Endothelial cell (in vitro differentiated cells): ENCODE measurements at regions not wholly inside any gene's neighbourhood (a gene's known extent, or its start where the extent isn't known, plus 50 kb on each side); places are given as distances from the start of the nearest gene placed in this dataset.

Experiments
- DNase-seq: peaks from one replicate; pipeline ENCODE4 v3.0.0; 2021; ENCODE audit warnings: low spot score
- H3K27ac Mint-ChIP-seq: one replicate; pipeline ENCODE4 v1.8.0; 2021; ENCODE audit warnings: mixed read lengths, inconsistent platforms; ENCODE audit not compliant: unreplicated experiment
- H3K27me3 Mint-ChIP-seq: one replicate; pipeline ENCODE4 v1.8.0; 2021; ENCODE audit warnings: mild to moderate bottlenecking, moderate library complexity, mixed read lengths, inconsistent platforms; ENCODE audit not compliant: unreplicated experiment
- H3K36me3 Mint-ChIP-seq: one replicate; pipeline ENCODE4 v1.8.0; 2021; ENCODE audit warnings: mild to moderate bottlenecking, low read depth, mixed read lengths, inconsistent platforms; ENCODE audit not compliant: unreplicated experiment
- H3K4me1 Mint-ChIP-seq: one replicate; pipeline ENCODE4 v1.8.0; 2021; ENCODE audit warnings: mild to moderate bottlenecking, mixed read lengths, inconsistent platforms; ENCODE audit not compliant: unreplicated experiment
- H3K4me3 Mint-ChIP-seq: one replicate; pipeline ENCODE4 v1.8.0; 2021; ENCODE audit warnings: mild to moderate bottlenecking, mixed read lengths, inconsistent platforms; ENCODE audit not compliant: unreplicated experiment
- H3K9me3 Mint-ChIP-seq: one replicate; pipeline ENCODE4 v1.8.0; 2021; ENCODE audit warnings: mixed read lengths, inconsistent platforms; ENCODE audit not compliant: unreplicated experiment
- TF ChIP-seq, protein P1 (sequence below): fragments of 200-600 bp; sonication (generic); IDR thresholded peaks from one replicate; pipeline ENCODE4 v1.5.0; 2021; ENCODE audit warnings: antibody characterized with exemption; ENCODE audit not compliant: unreplicated experiment

DNA sequence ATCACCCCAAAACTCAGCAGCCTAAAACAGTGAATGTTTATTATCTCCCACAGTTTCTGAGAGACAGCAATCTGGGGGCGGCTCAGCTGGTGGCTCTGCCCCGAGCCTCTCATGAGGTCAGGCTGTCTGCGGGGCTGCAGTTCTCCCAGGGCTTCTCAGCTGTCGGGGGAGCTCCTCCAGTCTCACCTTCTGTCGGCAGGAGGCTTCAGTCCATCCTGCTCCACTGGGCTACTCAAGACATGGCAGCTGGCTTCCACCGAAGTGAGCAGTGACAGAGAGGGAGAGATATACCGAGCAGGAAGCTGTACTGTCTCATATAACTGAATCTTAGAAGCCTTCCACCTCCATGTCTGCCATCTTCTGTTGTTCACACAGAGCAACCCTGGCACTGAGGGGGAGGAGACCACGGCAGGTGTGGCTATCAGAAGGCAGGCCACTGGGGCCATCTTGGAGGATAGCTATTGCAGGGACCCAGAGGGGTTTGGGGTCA is 72.8 kb upstream of the ITGA11 start:
- TF ChIP-seq, protein P1, sequence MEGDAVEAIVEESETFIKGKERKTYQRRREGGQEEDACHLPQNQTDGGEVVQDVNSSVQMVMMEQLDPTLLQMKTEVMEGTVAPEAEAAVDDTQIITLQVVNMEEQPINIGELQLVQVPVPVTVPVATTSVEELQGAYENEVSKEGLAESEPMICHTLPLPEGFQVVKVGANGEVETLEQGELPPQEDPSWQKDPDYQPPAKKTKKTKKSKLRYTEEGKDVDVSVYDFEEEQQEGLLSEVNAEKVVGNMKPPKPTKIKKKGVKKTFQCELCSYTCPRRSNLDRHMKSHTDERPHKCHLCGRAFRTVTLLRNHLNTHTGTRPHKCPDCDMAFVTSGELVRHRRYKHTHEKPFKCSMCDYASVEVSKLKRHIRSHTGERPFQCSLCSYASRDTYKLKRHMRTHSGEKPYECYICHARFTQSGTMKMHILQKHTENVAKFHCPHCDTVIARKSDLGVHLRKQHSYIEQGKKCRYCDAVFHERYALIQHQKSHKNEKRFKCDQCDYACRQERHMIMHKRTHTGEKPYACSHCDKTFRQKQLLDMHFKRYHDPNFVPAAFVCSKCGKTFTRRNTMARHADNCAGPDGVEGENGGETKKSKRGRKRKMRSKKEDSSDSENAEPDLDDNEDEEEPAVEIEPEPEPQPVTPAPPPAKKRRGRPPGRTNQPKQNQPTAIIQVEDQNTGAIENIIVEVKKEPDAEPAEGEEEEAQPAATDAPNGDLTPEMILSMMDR, result no peak
- no peak overlapping the region for H3K27ac Mint-ChIP-seq
- peaks cover 7% of the 10 kb centered on the region for H3K27me3 Mint-ChIP-seq

DNA sequence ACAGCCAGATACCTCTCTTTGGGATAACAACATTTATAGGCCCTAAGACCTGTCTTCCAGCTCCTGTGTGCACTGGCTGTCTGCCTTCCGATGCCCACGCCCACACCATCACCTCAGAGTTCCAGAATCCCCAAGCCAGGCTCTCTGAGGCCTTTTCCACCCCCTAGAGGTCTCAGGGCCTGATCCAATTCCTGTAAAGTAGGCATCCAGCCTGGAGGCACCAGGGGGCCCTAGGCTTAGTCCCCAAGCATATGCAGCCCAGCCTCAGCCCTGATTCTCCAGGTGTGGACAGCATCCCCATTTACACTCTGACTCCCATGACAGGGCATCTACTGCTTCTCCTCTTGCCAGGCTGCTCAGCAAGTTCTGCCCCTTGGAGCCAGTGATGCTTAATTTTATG is 72.7 kb upstream of the CORO2B start:
- no peak for DNase-seq
- no peak overlapping the region for H3K27ac Mint-ChIP-seq
- TF ChIP-seq, protein P1, result no peak
- no peak overlapping the region for H3K4me3 Mint-ChIP-seq
- peaks cover 4% of the 10 kb centered on the region for H3K4me1 Mint-ChIP-seq
- H3K27me3 Mint-ChIP-seq, result peaks cover 9% of the 10 kb centered on the region
- H3K36me3 Mint-ChIP-seq, result no peaks in the 10 kb centered on the region
- no peaks in the 10 kb centered on the region for H3K9me3 Mint-ChIP-seq

More for the DNA sequence above, 72.8 kb upstream of the ITGA11 start:
- Mint-ChIP-seq H3K36me3 (no peaks in the 10 kb centered on the region), H3K9me3 (no peaks in the 10 kb centered on the region), H3K4me3 (no peak overlapping the region), H3K4me1 (peaks cover under 1% of the 10 kb centered on the region)
- DNase-seq, result no peak

- DNase-seq, result no peak
- peaks cover 7% of the 10 kb centered on the region for H3K27me3 Mint-ChIP-seq
Measured at GRCh38 chr15:68507447-68507846, 71.3 kb upstream of the CORO2B start.

DNA sequence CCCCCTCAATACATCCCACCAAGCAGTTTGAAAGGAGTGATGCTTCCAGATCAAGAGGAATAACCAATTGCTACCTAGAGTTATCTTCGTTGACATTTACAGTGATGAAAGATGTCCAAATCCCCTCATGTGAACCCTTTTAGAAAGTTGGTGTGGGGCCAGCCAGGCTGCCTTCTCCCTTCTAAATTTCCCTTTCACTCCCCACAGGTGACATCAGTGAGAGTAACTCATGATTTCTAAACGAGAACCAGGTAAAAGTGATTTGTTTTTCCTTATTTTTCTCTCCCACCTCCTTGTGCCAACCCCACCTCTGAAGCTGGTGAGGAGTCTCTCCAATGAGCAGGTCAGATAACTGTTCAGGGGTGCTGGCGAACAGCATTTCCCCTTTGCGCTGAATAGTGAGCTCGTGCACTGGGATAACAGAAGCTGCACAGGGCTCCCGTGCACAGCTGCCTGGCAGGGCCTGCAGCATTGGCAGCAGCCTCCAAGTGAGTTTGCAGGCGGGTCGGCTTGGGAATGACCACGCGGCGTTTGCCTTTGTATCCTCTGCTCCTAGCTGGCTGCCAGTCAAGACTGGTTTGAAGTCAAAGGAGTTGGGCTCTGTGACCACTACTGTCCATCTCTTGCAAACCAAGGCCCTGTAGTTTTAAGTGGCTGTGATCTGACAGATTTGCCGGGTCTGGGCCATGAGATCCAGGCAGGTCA is 70.2 kb upstream of the CORO2B start:
- TF ChIP-seq, protein P1, result no peak
- Mint-ChIP-seq H3K4me3 (no peak overlapping the region), H3K36me3 (no peaks in the 10 kb centered on the region), H3K27ac (no peak overlapping the region), H3K9me3 (no peaks in the 10 kb centered on the region), H3K4me1 (peaks cover 4% of the 10 kb centered on the region), H3K27me3 (peaks cover 5% of the 10 kb centered on the region)
- DNase-seq, result no peak

More at GRCh38 chr15:68507447-68507846, 71.3 kb upstream of the CORO2B start:
- no peak overlapping the region for H3K4me3 Mint-ChIP-seq
- H3K27ac Mint-ChIP-seq, result no peak overlapping the region
- H3K9me3 Mint-ChIP-seq, result no peaks in the 10 kb centered on the region
- TF ChIP-seq, protein P1, result no peak
- no peaks in the 10 kb centered on the region for H3K36me3 Mint-ChIP-seq
- H3K4me1 Mint-ChIP-seq, result peaks cover 4% of the 10 kb centered on the region

- H3K4me3 Mint-ChIP-seq, result no peak overlapping the region
- TF ChIP-seq, protein P1, result no peak
- H3K27ac Mint-ChIP-seq, result no peak overlapping the region
- H3K27me3 Mint-ChIP-seq, result peaks cover 2% of the 10 kb centered on the region
- H3K36me3 Mint-ChIP-seq, result no peaks in the 10 kb centered on the region
- no peak for DNase-seq
- H3K4me1 Mint-ChIP-seq, result peaks cover 4% of the 10 kb centered on the region
- H3K9me3 Mint-ChIP-seq, result no peaks in the 10 kb centered on the region
Measured at GRCh38 chr15:68510558-68510957, 68.2 kb upstream of the CORO2B start.
